ENCODE measurements at regions not wholly inside any gene's neighbourhood (a gene's known extent, or its start where the extent isn't known, plus 50 kb on each side); places are given as distances from the start of the nearest gene placed in this dataset.

GRCh38 chr2:236501531-236501930 lies 68.1 kb upstream of the ACKR3 start:
- no peak overlapping the region for H3K4me3 ChIP-seq (replicated peaks; ENCODE audit: low read depth, low read length)
- no peaks in the 10 kb centered on the region for H3K36me3 ChIP-seq (ENCODE audit: control insufficient read depth, insufficient read depth, low read length)
- no peaks in the 10 kb centered on the region; the same call in 1 of the 2 replicates for H3K27me3 ChIP-seq (replicated peaks; ENCODE audit: control insufficient read depth, insufficient read depth, low read length)
- DNase-seq (ENCODE audit: extremely low read depth, insufficient read length): no peak
- TF ChIP-seq CTCF (IDR thresholded peaks at IDR 0.05; ENCODE audit: insufficient read depth, low read length, poor library complexity, severe bottlenecking): no peak

GRCh38 chr2:236503100-236503499 lies 66.5 kb upstream of the ACKR3 start:
- no peak overlapping the region for H3K4me3 ChIP-seq (replicated peaks; ENCODE audit: low read depth, low read length)
- H3K36me3 ChIP-seq (ENCODE audit: control insufficient read depth, insufficient read depth, low read length): no peaks in the 10 kb centered on the region
- no peak for DNase-seq (ENCODE audit: extremely low read depth, insufficient read length)
- no peaks in the 10 kb centered on the region; the same call in 1 of the 2 replicates for H3K27me3 ChIP-seq (replicated peaks; ENCODE audit: control insufficient read depth, insufficient read depth, low read length)
- TF ChIP-seq CTCF (IDR thresholded peaks at IDR 0.05; ENCODE audit: insufficient read depth, low read length, poor library complexity, severe bottlenecking): peak; percentile 35

GRCh38 chr2:236503583-236503982 lies 66.0 kb upstream of the ACKR3 start:
- no peak for DNase-seq (ENCODE audit: extremely low read depth, insufficient read length)
- TF ChIP-seq CTCF (IDR thresholded peaks at IDR 0.05; ENCODE audit: insufficient read depth, low read length, poor library complexity, severe bottlenecking): no peak
- H3K4me3 ChIP-seq (replicated peaks; ENCODE audit: low read depth, low read length): no peak overlapping the region
- no peaks in the 10 kb centered on the region for H3K36me3 ChIP-seq (ENCODE audit: control insufficient read depth, insufficient read depth, low read length)
- no peaks in the 10 kb centered on the region; the same call in 1 of the 2 replicates for H3K27me3 ChIP-seq (replicated peaks; ENCODE audit: control insufficient read depth, insufficient read depth, low read length)

GRCh38 chr2:236505041-236505440 lies 64.6 kb upstream of the ACKR3 start:
- no peaks in the 10 kb centered on the region for H3K36me3 ChIP-seq (ENCODE audit: control insufficient read depth, insufficient read depth, low read length)

GRCh38 chr2:236505648-236506047 lies 64.0 kb upstream of the ACKR3 start:
- Histone ChIP-seq H3K36me3 (ENCODE audit: control insufficient read depth, insufficient read depth, low read length) (no peaks in the 10 kb centered on the region), H3K27me3 (replicated peaks; ENCODE audit: control insufficient read depth, insufficient read depth, low read length) (no peaks in the 10 kb centered on the region), H3K4me3 (replicated peaks; ENCODE audit: low read depth, low read length) (no peak overlapping the region)
- TF ChIP-seq CTCF (IDR thresholded peaks at IDR 0.05; ENCODE audit: insufficient read depth, low read length, poor library complexity, severe bottlenecking): no peak
- DNase-seq (ENCODE audit: extremely low read depth, insufficient read length): no peak

More at GRCh38 chr2:236505041-236505440, 64.6 kb upstream of the ACKR3 start:
- TF ChIP-seq CTCF (IDR thresholded peaks at IDR 0.05; ENCODE audit: insufficient read depth, low read length, poor library complexity, severe bottlenecking): no peak
- Histone ChIP-seq H3K27me3 (replicated peaks; ENCODE audit: control insufficient read depth, insufficient read depth, low read length) (no peaks in the 10 kb centered on the region), H3K4me3 (replicated peaks; ENCODE audit: low read depth, low read length) (no peak overlapping the region)
- DNase-seq (ENCODE audit: extremely low read depth, insufficient read length): no peak

All from GM06990 (cell line).